ENCODE measurements at regions not wholly inside any gene's neighbourhood (a gene's known extent, or its start where the extent isn't known, plus 50 kb on each side); places are given as distances from the start of the nearest gene placed in this dataset.
"Not testable (repeated sequence)": the region's sequence is repeated elsewhere in the genome, so short reads cannot be mapped to it uniquely, and the experiment has no call there.

- DNase-seq: not testable (repeated sequence)
These were observed 287.4 kb upstream of the ERCC4 start for GRCh38 chr16:13632504-13632903.

GRCh38 chr16:13633391-13633861 lies 286.5 kb upstream of the ERCC4 start:
- no peak for DNase-seq

- no peak for DNase-seq
These were observed 285.7 kb upstream of the ERCC4 start for GRCh38 chr16:13634253-13634652.

- no peak for DNase-seq
These were observed 285.0 kb upstream of the ERCC4 start for GRCh38 chr16:13634959-13635358.

- no peak for DNase-seq
These were observed 281.7 kb upstream of the ERCC4 start for GRCh38 chr16:13638218-13638617.

GRCh38 chr16:13643412-13643811 lies 276.5 kb upstream of the ERCC4 start:
- DNase-seq: no peak

GRCh38 chr16:13645601-13646245 lies 274.2 kb upstream of the ERCC4 start:
- no peak for DNase-seq

GRCh38 chr16:13660807-13661206 lies 259.1 kb upstream of the ERCC4 start:
- DNase-seq: no peak

GRCh38 chr16:13665876-13666275 lies 254.1 kb upstream of the ERCC4 start:
- DNase-seq: no peak

GRCh38 chr16:13672196-13672595 lies 247.8 kb upstream of the ERCC4 start:
- DNase-seq: no peak

- no peak for DNase-seq
These were observed 239.7 kb upstream of the ERCC4 start for GRCh38 chr16:13680021-13680889.

GRCh38 chr16:13684819-13685563 lies 235.0 kb upstream of the ERCC4 start:
- no peak for DNase-seq

- no peak for DNase-seq
These were observed 223.9 kb upstream of the ERCC4 start for GRCh38 chr16:13696017-13696416.

- DNase-seq: no peak
These were observed 222.9 kb upstream of the ERCC4 start for GRCh38 chr16:13697013-13697412.

GRCh38 chr16:13697568-13697967 lies 222.4 kb upstream of the ERCC4 start:
- no peak for DNase-seq

- DNase-seq: no peak
These were observed 217.3 kb upstream of the ERCC4 start for GRCh38 chr16:13702614-13703013.

- DNase-seq: no peak
These were observed 211.4 kb upstream of the ERCC4 start for GRCh38 chr16:13708347-13709120.

- no peak for DNase-seq
These were observed 201.2 kb upstream of the ERCC4 start for GRCh38 chr16:13718748-13719147.

GRCh38 chr16:13727943-13728342 lies 192.0 kb upstream of the ERCC4 start:
- no peak for DNase-seq

- DNase-seq: no peak
These were observed 186.4 kb upstream of the ERCC4 start for GRCh38 chr16:13733561-13733960.

- DNase-seq: not testable (repeated sequence)
These were observed 180.2 kb upstream of the ERCC4 start for GRCh38 chr16:13739621-13740373.

GRCh38 chr16:13742928-13743327 lies 177.0 kb upstream of the ERCC4 start:
- DNase-seq: no peak

Measured in NCI-H1436 treated with DMSO at 0.1 percent for 48 hours (cell line).